Keratinocyte (primary cell): ENCODE measurements at regions not wholly inside any gene's neighbourhood (a gene's known extent, or its start where the extent isn't known, plus 50 kb on each side); places are given as distances from the start of the nearest gene placed in this dataset.
"Not testable (repeated sequence)": the region's sequence is repeated elsewhere in the genome, so short reads cannot be mapped to it uniquely, and the experiment has no call there.

Experiments
- CTCF ChIP-seq, 3 experiments: IDR thresholded peaks in 1 of 3; conservative IDR thresholded peaks in 1 of 3; optimal IDR thresholded peaks in 1 of 3; 2 replicates in 2 of 3; 3 replicates in 1 of 3; pipeline versions ENCODE3 to v1.5.1; 2011; ENCODE audit warnings: low read length in 3 of 3, mild to moderate bottlenecking in 3 of 3, moderate library complexity in 2 of 3, control low read depth in 1 of 3, inconsistent platforms in 1 of 3; ENCODE audit not compliant: insufficient read depth in 2 of 3; ENCODE audit errors: extremely low read depth in 1 of 3
- EZH2 ChIP-seq: IDR thresholded peaks from one replicate; pipeline ENCODE4 v1.6.1; 2012; ENCODE audit warnings: inconsistent platforms, mild to moderate bottlenecking, low read length, moderate library complexity

- not testable (repeated sequence) for TF ChIP-seq CTCF (optimal IDR thresholded peaks at IDR 0.05 in 1 of 3, IDR thresholded peaks at IDR 0.05 in 1 of 3, conservative IDR thresholded peaks at IDR 0.05 in 1 of 3; ENCODE audit: extremely low read depth in 1 of 3, insufficient read depth in 2 of 3, low read length in 3 of 3); EZH2
These were observed 158.6 kb downstream of the UNC93B1 start for GRCh38 chr11:67845296-67845695.
